Natural killer cell treated with Interleukin-12 subunit alpha and Interleukin-12 subunit beta and Interleukin-15 and Interleukin-18, amount 100 ng/mL, for 72 hours (primary cell): ENCODE measurements at regions not wholly inside any gene's neighbourhood (a gene's known extent, or its start where the extent isn't known, plus 50 kb on each side); places are given as distances from the start of the nearest gene placed in this dataset.

Experiments
- ATAC-seq, 2 donors: fragments of 150-1000 bp; cut with Tn5 transposase in 1 of 2; sonication (Bioruptor Pico), chemical (Tn5 transposase) in 1 of 2; 2 replicates each; pipeline ENCODE4 v1.10.0; 2021
- DNase-seq: peaks from one replicate; pipeline ENCODE4 v3.0.0; 2022; ENCODE audit warnings: low spot score
- H3K27ac Mint-ChIP-seq, 2 donors: 1 replicate in 1 of 2; 2 replicates in 1 of 2; pipeline ENCODE4 v1.8.0; 2022; ENCODE audit warnings: mixed read lengths in 2 of 2, mild to moderate bottlenecking in 1 of 2, moderate library complexity in 1 of 2
- H3K27me3 Mint-ChIP-seq, 2 donors: 1 replicate in 1 of 2; 2 replicates in 1 of 2; pipeline ENCODE4 v1.8.0; 2022; ENCODE audit warnings: mixed read lengths in 2 of 2
- H3K36me3 Mint-ChIP-seq: one replicate; pipeline ENCODE4 v1.8.0; 2022; ENCODE audit warnings: mixed read lengths
- H3K4me1 Mint-ChIP-seq, 2 donors: 1 replicate in 1 of 2; 2 replicates in 1 of 2; pipeline ENCODE4 v1.8.0; 2022; ENCODE audit warnings: low read depth in 2 of 2, mixed read lengths in 2 of 2, mild to moderate bottlenecking in 1 of 2
- H3K4me3 Mint-ChIP-seq: one replicate; pipeline ENCODE4 v1.8.0; 2022; ENCODE audit warnings: mixed read lengths
- H3K9me3 Mint-ChIP-seq: 2 replicates; pipeline ENCODE4 v1.8.0; 2022; ENCODE audit warnings: mixed read lengths

DNA sequence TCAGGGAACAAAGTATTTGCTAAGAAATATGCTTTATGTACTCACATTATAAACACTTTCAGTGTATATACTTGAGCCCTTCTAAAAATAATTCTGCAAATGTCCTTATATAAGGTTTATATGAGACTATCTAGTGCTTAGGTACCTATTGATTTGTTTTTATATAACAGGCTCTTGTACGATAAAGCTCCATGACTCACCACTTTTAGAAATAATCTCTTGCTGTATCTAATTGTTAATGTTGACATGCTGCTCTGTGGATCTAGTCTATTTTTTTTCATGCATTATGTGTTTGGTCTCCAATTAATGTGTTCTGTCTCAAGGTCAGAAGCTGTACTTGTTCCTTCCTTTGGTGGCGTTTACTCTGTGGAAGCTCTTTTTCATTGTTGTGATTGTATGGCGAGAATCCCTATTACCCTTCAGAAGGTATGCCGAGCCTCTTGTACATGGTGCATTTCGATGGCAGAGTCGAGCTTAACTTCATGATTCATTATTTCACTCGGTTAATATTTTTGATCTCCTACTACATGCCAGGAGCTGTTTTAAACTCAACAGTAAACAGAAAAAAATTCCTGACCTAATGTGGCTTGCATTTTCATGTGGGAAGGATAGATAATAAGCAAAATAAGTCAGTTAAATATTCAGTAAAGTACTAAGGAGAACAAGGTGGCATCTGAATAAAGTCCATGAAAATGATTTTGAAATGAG is 361.6 kb downstream of the COG6 start:
- Mint-ChIP-seq H3K36me3 (no peaks in the 10 kb centered on the region), H3K27ac (no peak overlapping the region), H3K9me3 (no peaks in the 10 kb centered on the region), H3K27me3 (peaks cover 19 to 30% of the 10 kb centered on the region in 2 donors), H3K4me1 (no peaks in the 10 kb centered on the region), H3K4me3 (no peak overlapping the region)
- ATAC-seq (no peak), DNase-seq (no peak)

DNA sequence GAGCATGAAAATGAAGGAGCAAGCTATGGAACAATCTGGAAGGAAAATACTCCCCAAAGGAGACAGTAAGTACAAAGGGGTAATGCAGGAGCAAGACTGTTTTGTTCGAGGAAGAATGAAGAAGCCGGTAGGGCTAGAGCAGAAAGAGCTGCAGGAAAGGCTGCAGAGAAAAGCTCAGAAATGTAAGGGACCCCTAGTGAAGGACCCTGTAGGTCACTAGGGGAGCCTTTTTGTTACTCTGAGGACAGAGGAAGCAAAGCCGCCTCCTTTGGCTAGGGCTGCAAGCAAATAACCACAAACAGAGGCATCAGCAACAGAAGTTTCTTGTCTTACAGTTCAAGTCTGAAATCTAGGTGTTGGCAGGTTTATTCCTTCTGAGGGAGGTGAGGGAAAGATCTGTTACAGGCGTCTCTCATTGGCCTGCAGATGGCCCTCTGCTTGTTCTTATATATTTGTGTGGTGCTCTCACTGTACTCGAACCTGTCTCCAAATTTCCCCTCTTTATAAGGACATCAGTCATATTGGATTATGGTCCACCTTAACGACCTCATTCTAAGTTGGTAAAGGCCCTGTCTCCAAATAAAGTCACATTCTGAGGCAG is 362.3 kb downstream of the COG6 start:
- ATAC-seq: no peak
- Mint-ChIP-seq H3K4me1 (no peaks in the 10 kb centered on the region), H3K27ac (no peak overlapping the region), H3K4me3 (no peak overlapping the region), H3K27me3 (peaks cover 18 to 28% of the 10 kb centered on the region in 2 donors), H3K9me3 (no peaks in the 10 kb centered on the region), H3K36me3 (no peaks in the 10 kb centered on the region)
- DNase-seq: no peak

DNA sequence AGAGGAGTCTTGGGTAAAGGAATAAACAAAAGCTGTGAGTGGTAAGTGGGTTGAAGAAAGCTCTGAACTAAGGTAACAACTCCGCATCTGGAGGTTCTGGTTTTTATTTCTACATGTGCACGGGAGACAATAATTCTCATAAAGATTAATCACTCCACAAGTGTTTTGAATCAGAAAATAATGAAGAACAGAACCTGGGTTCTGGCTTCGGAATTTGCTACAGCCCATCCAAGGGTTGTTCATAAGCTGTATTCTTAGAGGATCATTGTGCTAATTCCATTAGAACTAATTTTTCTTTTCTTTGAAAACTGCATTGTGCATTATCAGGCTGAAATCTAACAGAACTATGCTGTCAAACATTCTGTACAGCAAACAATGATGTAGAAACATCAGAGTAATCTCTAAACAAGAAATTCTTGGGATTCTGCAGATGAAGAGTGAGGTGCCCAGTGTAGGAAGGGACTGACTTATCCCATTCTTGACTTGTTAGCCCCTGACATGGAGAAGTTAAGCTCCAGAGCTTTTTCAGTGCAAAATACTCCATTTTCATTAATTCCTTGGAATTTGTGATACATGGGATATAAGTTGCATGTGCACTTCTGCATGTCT is 368.2 kb downstream of the COG6 start:
- Mint-ChIP-seq H3K9me3 (no peaks in the 10 kb centered on the region), H3K4me1 (peaks cover 9 to 27% of the 10 kb centered on the region in 2 donors), H3K27me3 (peaks cover 6 to 17% of the 10 kb centered on the region in 2 donors), H3K27ac (no peak overlapping the region), H3K4me3 (no peak overlapping the region), H3K36me3 (no peaks in the 10 kb centered on the region)
- ATAC-seq: no peak
- no peak for DNase-seq

DNA sequence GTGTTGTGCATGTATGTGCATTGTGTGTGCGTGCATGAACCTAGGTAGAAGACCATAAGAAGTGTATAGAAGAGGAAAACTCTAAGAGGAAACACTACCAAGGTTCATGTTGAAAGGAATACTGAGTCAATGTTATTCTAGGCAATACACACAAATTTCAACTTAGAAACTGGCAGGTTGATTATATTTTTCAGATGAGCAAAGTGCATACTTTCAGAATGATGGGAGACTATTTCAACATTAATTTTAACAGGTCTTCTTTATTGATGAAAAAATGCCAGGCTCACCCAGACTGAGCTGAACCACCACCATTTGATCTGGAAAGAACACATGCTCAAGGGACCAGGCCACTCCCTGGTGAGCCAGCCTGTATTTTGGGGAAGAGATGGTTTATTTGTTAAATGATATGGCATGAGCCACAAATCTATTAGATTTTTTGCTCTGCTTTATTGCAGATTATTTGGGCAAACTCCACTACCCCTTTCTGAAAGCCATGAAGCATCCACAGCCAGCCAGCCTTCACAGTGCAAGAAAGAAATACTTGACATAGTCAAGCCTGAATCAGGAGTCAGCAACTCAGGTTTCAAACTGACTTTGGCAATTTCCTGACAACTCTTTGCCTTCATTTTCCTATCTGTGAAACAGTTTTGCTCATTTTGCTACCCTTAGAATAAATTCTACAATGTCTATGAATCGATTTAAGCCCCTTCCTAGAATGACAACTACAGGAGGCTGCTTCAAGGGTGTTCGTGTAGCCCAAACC is 368.9 kb downstream of the COG6 start:
- peaks cover 9 to 27% of the 10 kb centered on the region in 2 donors for H3K4me1 Mint-ChIP-seq
- no peak overlapping the region for H3K27ac Mint-ChIP-seq
- DNase-seq (no peak), ATAC-seq (no peak)
- H3K27me3 Mint-ChIP-seq: peaks cover 8 to 18% of the 10 kb centered on the region in 2 donors
- H3K4me3 Mint-ChIP-seq: no peak overlapping the region
- H3K36me3 Mint-ChIP-seq: no peaks in the 10 kb centered on the region
- no peaks in the 10 kb centered on the region for H3K9me3 Mint-ChIP-seq

DNA sequence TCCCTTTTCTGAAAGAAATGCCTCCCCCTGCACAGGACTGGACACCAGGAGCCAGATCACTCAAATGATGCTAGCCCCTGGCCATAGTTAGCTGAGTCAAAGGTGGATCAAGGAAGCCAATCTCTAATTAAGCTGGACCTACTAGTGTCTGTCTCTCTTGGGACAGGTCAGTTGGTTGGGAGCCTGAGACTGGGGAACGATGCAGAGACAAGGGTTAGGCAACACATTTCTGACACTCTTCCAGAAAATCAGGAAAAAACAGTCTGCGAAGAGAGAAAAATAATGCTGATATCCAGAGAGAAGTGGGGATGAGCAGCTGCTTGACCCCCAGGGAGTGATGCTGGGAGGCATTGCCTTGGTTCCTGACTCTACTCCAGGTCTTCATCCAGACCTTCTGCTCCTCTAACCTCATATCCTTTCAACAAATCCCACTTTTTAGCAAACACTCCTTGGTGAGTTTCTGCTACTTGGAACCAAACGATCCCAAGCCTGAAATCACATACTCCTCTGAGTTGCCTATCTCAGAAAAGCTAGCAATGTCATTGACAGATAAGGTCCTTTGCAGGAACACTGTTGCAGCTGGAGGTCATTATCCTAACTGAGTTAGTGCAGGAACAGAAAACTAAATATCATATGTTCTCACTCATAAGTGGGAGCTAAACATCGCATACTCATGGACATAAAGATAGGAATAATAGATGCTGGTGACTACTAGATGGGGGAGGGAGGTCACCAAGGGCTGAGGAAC is 369.7 kb downstream of the COG6 start:
- DNase-seq: no peak
- Mint-ChIP-seq H3K36me3 (no peaks in the 10 kb centered on the region), H3K27ac (no peak overlapping the region), H3K4me1 (peaks cover 9 to 27% of the 10 kb centered on the region in 2 donors), H3K9me3 (no peaks in the 10 kb centered on the region), H3K27me3 (peaks cover 8 to 19% of the 10 kb centered on the region in 2 donors), H3K4me3 (peak overlapping the region; percentile 12)
- no peak for ATAC-seq

DNA sequence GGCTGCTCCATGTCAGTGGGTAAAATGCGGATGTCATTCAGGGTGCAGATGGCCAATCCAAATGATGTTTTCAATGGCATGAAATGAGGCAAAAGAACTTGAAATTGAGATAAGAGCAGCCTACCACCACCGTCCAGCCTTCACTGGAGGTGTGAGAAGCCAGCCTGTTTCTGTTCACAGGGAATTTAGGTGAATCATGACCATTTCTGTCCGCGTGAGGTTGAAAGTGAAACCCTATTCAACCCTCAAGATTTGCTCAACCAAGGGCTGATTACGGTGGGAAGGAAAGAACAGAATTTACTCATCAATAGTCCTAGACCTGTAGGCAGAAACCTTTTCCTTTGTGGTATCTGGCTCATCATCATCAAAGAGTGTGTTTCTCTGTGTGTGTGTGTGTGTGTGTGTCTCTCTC is 370.7 kb downstream of the COG6 start:
- Mint-ChIP-seq H3K27me3 (peaks cover 8 to 19% of the 10 kb centered on the region in 2 donors), H3K27ac (no peak overlapping the region), H3K9me3 (no peaks in the 10 kb centered on the region), H3K36me3 (no peaks in the 10 kb centered on the region), H3K4me1 (peaks cover 9 to 27% of the 10 kb centered on the region in 2 donors), H3K4me3 (peak overlapping the region; percentile 53)
- peak; percentile 90 to 92 for ATAC-seq
- DNase-seq: no peak

DNA sequence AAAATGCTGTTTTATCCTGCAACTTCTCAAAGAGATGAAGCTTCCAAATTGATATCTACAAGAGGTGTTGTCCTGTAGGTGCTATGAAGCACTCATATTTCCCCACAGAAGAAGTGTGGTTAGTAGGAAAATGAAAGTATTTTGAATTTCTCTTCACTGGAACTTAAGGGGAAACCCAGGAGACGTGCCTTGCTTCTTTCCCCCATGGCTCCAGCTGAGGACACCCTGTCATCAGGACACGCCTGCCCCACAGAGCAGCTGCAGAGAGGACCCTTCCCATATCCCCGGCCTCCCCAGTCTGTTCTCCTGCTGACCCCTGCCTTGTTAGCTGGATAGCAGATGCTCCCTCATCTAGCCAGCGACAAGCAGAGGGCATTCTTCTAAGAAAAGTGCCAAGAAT is 371.3 kb downstream of the COG6 start:
- Mint-ChIP-seq H3K4me1 (peaks cover 9 to 27% of the 10 kb centered on the region in 2 donors), H3K27me3 (peaks cover 8 to 19% of the 10 kb centered on the region in 2 donors), H3K4me3 (peak overlapping the region; percentile 57), H3K9me3 (no peaks in the 10 kb centered on the region), H3K27ac (peak overlapping the region in 1 of 2 donors; percentile 77), H3K36me3 (no peaks in the 10 kb centered on the region)
- DNase-seq: no peak
- peak; percentile 49 to 71 for ATAC-seq

DNA sequence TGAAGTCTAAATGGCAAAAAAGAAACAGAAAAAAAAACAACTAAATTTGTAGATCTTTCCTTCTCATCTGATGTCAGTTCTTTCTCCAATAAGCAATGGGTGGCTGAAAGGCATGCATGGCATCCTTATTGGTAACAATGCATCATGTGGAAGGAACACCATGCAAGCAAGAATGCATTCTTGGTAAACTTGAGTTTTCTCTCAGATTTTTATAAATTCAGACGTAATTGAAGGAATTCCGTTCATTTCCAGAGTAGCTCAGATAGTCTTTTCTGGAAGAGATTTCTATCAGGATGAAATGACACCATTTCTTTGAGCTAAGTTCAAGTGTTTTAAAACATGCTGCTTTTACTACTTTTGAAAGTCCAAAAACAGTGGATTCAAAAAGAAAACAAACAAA is 373.0 kb downstream of the COG6 start:
- Mint-ChIP-seq H3K36me3 (no peaks in the 10 kb centered on the region), H3K4me3 (no peak overlapping the region), H3K27me3 (peaks cover 8 to 19% of the 10 kb centered on the region in 2 donors), H3K4me1 (peaks cover 9 to 27% of the 10 kb centered on the region in 2 donors), H3K27ac (no peak overlapping the region), H3K9me3 (no peaks in the 10 kb centered on the region)
- DNase-seq (no peak), ATAC-seq (no peak)

DNA sequence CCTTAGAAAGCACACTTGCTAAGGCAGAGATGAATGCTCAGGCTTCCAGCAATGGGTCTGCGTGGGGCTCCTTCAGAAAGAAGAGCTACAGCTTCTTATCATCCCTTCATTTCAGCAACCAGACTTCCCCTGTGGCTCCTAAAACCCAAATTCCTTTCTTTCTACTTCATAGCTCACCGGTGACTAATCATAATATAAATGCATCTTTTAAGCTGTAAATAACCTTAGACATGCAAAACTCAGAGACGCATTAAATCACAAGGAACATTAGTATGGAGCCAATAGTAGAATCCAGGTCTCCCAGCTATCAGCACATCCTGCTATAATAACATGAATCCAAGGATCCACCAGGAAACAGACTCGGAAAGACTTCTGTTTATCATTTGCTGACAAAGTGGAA is 375.6 kb downstream of the COG6 start:
- no peak for ATAC-seq
- no peak for DNase-seq
- no peak overlapping the region for H3K4me3 Mint-ChIP-seq
- peaks cover 7% of the 10 kb centered on the region in 2 donors for H3K4me1 Mint-ChIP-seq
- no peak overlapping the region for H3K27ac Mint-ChIP-seq
- H3K9me3 Mint-ChIP-seq: no peaks in the 10 kb centered on the region
- H3K27me3 Mint-ChIP-seq: peaks cover 4 to 8% of the 10 kb centered on the region in 2 donors
- H3K36me3 Mint-ChIP-seq: no peaks in the 10 kb centered on the region

DNA sequence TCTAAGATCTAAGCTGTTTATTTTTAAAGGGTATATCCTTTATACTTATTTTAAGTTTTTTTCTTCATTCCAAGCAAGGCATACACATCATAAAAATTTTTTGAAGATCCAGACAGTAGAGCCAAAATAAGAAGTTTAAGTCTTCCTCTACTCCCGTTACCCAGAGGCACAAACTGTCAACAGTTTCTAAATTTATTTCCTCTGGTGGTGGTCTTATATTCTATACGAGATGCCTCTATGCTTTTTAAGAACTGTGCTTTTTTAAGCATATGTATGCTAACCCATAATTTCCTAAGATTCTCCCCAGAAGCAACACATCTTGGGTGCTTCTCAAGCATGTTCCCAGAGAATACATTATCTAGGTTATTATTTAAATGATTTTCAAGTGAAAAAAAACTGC is 383.6 kb downstream of the COG6 start:
- no peaks in the 10 kb centered on the region for H3K36me3 Mint-ChIP-seq
- no peak overlapping the region for H3K27ac Mint-ChIP-seq
- peaks cover 4% of the 10 kb centered on the region for H3K9me3 Mint-ChIP-seq
- DNase-seq: no peak
- H3K4me3 Mint-ChIP-seq: no peak overlapping the region
- no peaks in the 10 kb centered on the region for H3K4me1 Mint-ChIP-seq
- peaks cover 27 to 46% of the 10 kb centered on the region in 2 donors for H3K27me3 Mint-ChIP-seq
- no peak for ATAC-seq

DNA sequence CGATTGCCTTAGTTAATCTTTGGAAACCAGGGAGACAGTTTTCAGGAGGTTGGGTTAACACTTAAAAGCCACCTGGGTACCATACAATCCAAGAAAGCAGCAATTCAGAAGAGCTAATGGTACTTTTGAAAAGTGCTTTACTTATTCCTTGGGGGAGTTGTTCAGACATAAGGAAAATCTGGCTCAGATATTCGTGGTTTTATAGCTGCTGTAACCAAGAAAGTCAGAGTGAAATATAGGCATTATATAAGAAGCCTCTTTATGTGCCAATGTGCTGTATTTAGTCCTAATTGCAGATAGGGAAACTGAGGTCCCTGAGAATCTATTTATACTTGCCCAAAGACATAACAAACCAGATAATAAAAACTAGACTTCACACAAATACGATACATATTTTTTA is 387.5 kb downstream of the COG6 start:
- Mint-ChIP-seq H3K27me3 (peaks cover 28 to 55% of the 10 kb centered on the region in 2 donors), H3K36me3 (no peaks in the 10 kb centered on the region), H3K27ac (no peak overlapping the region), H3K9me3 (peaks cover 4% of the 10 kb centered on the region), H3K4me3 (no peak overlapping the region), H3K4me1 (no peaks in the 10 kb centered on the region)
- DNase-seq (no peak), ATAC-seq (no peak)

DNA sequence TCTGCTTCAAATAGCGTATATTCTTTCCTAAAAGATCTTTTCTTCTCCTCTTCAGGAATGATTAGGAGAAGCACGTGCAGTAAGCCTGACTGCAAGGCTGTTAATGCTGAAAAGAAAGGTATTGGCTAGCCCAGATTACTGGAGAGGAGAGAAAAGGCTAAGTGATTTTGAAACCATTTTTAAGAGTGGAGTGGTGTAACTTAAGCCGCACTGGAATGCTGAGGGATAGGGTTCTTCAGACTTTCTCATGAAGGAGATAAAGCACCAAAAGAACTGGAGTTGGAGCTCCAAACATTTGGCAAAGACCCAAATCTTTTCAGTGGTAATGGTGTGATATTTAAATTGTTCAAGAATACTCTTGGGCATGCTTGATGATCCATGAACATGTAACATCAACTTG is 388.3 kb downstream of the COG6 start:
- ATAC-seq: no peak
- H3K36me3 Mint-ChIP-seq: no peaks in the 10 kb centered on the region
- no peak for DNase-seq
- H3K27me3 Mint-ChIP-seq: peaks cover 25 to 51% of the 10 kb centered on the region in 2 donors
- H3K27ac Mint-ChIP-seq: no peak overlapping the region
- H3K4me1 Mint-ChIP-seq: no peaks in the 10 kb centered on the region
- H3K4me3 Mint-ChIP-seq: no peak overlapping the region
- peaks cover 4% of the 10 kb centered on the region for H3K9me3 Mint-ChIP-seq

DNA sequence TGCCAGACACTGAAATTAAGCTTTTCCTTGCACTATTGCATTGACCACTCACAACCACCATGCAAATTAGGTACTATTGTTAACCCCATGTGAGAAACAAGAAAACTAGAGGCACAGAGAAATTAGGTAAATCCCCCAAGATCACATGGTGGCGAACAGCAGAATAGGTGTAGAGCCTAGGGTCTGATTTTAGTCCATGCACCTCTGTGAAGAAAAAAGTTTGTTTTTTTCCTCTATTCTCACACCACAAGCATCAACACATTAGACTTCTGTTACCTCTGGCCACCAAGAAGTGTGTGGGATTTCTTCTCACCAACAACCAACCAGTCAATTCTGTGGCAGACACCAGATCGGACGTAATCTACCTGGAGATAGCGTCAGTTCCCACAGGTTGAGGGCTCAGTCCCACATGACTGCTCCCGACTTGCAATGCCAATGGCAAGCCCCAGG is 391.9 kb downstream of the COG6 start:
- ATAC-seq: no peak
- no peaks in the 10 kb centered on the region for H3K36me3 Mint-ChIP-seq

More for the DNA sequence above, 391.9 kb downstream of the COG6 start:
- Mint-ChIP-seq H3K4me1 (no peaks in the 10 kb centered on the region), H3K9me3 (no peaks in the 10 kb centered on the region), H3K27ac (no peak overlapping the region), H3K4me3 (no peak overlapping the region), H3K27me3 (peaks cover 20 to 42% of the 10 kb centered on the region in 2 donors)
- no peak for DNase-seq
